Stomach (tissue), 8 donors: ENCODE measurements at regions not wholly inside any gene's neighbourhood (a gene's known extent, or its start where the extent isn't known, plus 50 kb on each side); places are given as distances from the start of the nearest gene placed in this dataset.

Source experiments
- DNase-seq, 2 donors: peaks; one replicate each; pipeline versions ENCODE4 v3.0.0 to v3.0.0-alpha.2; 2013 to 2019
- H3K27ac ChIP-seq, 5 donors: fragments of 200-600 bp in 4 of 5; sonication (generic) in 4 of 5; one replicate each; pipeline ENCODE4 v1.5.1; 2013 to 2019; ENCODE audit warnings: mild to moderate bottlenecking in 1 of 5, moderate library complexity in 1 of 5
- H3K27me3 ChIP-seq, 3 donors: fragments of 200-600 bp; sonication (generic); one replicate each; pipeline ENCODE4 v1.5.1; 2017 to 2019; ENCODE audit warnings: mixed run types in 1 of 3
- H3K36me3 ChIP-seq, 4 donors: fragments of 200-600 bp; sonication (generic); 1 replicate in 3 of 4; 2 replicates in 1 of 4; pipeline ENCODE4 v1.5.1; 2016 to 2019
- H3K4me1 ChIP-seq, 4 donors: fragments of 200-600 bp; sonication (generic); one replicate each; pipeline ENCODE4 v1.5.1; 2016 to 2019
- H3K4me3 ChIP-seq, 4 donors: fragments of 200-600 bp; sonication (generic) in 3 of 4; one replicate each; pipeline ENCODE4 v1.5.1; 2016 to 2019; ENCODE audit warnings: mild to moderate bottlenecking in 1 of 4
- H3K9me3 ChIP-seq, 4 donors: fragments of 200-600 bp; sonication (generic); one replicate each; pipeline ENCODE4 v1.5.1; 2016 to 2019
- CTCF ChIP-seq, 7 experiments: fragments of 450-650 bp in 4 of 7; fragments of 200-600 bp in 3 of 7; sonication (generic) in 3 of 7; IDR thresholded peaks; one replicate each; pipeline ENCODE4 v1.5.1; 2016 to 2019; ENCODE audit warnings: antibody characterized with exemption in 7 of 7, control low read depth in 2 of 7, mild to moderate bottlenecking in 1 of 7
- EP300 ChIP-seq: sonication (generic); formaldehyde crosslinking; IDR thresholded peaks from one replicate; pipeline ENCODE4 v1.6.1; 2017; ENCODE audit warnings: antibody characterized with exemption
- POLR2A ChIP-seq, 4 donors: fragments of 450-650 bp; IDR thresholded peaks; one replicate each; pipeline ENCODE4 v1.6.1; 2016; ENCODE audit warnings: antibody characterized with exemption in 4 of 4, control low read depth in 2 of 4, mild to moderate bottlenecking in 1 of 4, moderate library complexity in 1 of 4
- POLR2AphosphoS5 ChIP-seq, 3 donors: sonication (generic); formaldehyde crosslinking; IDR thresholded peaks; one replicate each; pipeline ENCODE4 v1.6.1; 2016; ENCODE audit warnings: antibody characterized with exemption in 3 of 3
- WGBS, 5 donors: extraction: QIAGEN DNeasy Blood & Tissue Kit in 3 of 5; methylation state at CpG; one replicate each; pipeline versions ENCODE4 v1.1.5 to v1.1.7; 2013 to 2018; 5-methylcytosine and 5-hydroxymethylcytosine counted together
- intact Hi-C: fragments of 100-400 bp; cut with DNase I; formaldehyde crosslinking; loops from one replicate; pipeline ENCODE4 v1.15.1; 2023; ENCODE audit warnings: low total_unique reads
- donor health status: healthy with polysubstance abuse.
- donor health status: Bipolar disorder and iron deficiency.
- donor health status: healthy.

DNA sequence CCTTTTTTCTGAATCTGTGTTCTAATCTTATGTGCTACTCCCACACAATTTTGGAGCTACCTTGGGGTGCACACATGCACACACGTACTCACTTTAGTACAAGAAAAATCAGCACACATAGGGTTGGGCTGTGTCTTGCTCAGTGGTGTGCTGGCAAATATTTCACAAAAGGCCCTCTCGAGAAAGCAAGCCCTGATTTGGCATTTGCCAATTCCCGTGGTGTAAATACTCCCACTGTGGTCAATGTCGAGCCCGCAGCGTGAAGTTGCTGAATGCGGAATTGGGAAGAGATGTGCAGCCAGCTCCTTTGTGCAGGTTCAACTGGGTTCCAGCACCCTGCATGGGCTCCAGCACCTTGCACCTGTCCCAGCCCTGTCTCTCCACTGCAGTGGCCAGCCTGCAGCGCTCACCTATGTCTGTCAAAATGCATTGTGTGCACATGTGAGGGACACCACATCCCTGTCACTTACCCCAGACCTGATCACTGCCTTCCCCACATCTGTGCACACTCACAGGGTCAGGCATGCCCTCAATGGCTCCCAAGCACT is 78.4 kb upstream of the WNT4 start:
- no peaks in the 10 kb centered on the region for H3K4me1 ChIP-seq
- no peaks in the 10 kb centered on the region for H3K36me3 ChIP-seq
- peaks cover 0 to 40% (median 0%) of the 10 kb centered on the region in 3 donors for H3K27me3 ChIP-seq
- no peak for DNase-seq
- WGBS, 5 donors, result 81 to 94% (median 89%) methylated on average over 7 to 8 of the region's 8 CpGs
- intact Hi-C loops, result no loop called here
- H3K9me3 ChIP-seq, result peaks cover 0 to 6% (median 0%) of the 10 kb centered on the region in 4 donors
- no peak overlapping the region for H3K4me3 ChIP-seq
- TF ChIP-seq EP300, result no peak
- TF ChIP-seq CTCF (IDR thresholded peaks at IDR 0.05), result no peak
- TF ChIP-seq POLR2A (IDR thresholded peaks at IDR 0.05), result no peak
- no peak for TF ChIP-seq POLR2AphosphoS5 (IDR thresholded peaks at IDR 0.05)
- H3K27ac ChIP-seq, result no peak overlapping the region

DNA sequence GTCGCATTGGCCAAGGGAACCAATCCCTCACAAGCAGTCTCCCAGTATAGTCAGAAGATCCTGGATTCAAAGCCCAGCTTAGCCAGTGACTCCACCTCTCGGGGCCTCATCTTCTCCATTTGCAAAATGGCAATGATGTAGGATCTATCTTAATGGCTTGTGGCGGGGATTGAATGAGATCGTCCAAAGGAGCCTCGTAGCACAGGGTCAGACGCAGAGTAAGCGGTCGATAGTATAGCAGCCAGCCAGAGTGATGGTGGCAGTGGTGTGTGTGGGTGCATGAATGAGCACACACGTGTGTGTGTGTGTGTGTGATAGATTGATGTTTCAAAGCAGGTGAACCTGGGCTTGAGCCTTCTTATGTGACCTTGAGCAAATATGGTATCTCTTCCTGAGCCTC is 79.8 kb upstream of the WNT4 start:
- peaks cover 0 to 6% (median 0%) of the 10 kb centered on the region in 4 donors for H3K9me3 ChIP-seq
- intact Hi-C loops, result no loop called here
- peaks cover 0 to 36% (median 0%) of the 10 kb centered on the region in 3 donors for H3K27me3 ChIP-seq
- TF ChIP-seq EP300 (no peak), POLR2AphosphoS5 (IDR thresholded peaks at IDR 0.05) (no peak), POLR2A (IDR thresholded peaks at IDR 0.05) (no peak), CTCF (IDR thresholded peaks at IDR 0.05) (no peak)
- no peak overlapping the region for H3K27ac ChIP-seq
- H3K4me3 ChIP-seq, result no peak overlapping the region
- no peaks in the 10 kb centered on the region for H3K36me3 ChIP-seq
- no peaks in the 10 kb centered on the region for H3K4me1 ChIP-seq
- WGBS, 5 donors, result 76 to 86% (median 81%) methylated on average over 8 to 9 of the region's 9 CpGs
- no peak for DNase-seq

DNA sequence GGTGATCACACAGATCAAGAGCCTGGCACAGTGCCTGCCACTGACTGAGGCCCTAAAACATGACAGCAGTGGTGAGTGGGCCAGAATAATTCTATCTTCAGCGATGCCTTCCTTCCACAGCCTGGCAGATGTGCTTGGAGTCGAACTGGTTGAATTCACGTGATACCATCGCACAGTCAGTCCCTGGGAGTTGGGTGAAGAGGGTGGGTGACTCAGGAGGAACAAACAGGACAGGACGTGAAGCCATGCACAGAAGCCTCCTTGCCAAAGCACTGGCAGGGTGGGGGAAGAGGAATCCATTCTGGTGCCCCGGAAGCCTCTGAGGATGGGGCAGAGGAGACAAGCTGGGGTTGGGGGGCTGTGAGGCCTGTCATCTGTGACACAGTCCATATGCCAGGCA is 80.3 kb upstream of the WNT4 start:
- peaks cover 0 to 6% (median 0%) of the 10 kb centered on the region in 4 donors for H3K9me3 ChIP-seq
- intact Hi-C loops, result no loop called here
- no peak overlapping the region for H3K27ac ChIP-seq
- 84 to 93% (median 88%) methylated on average over 6 of the region's 6 CpGs for WGBS, 5 donors
- no peaks in the 10 kb centered on the region for H3K4me1 ChIP-seq
- no peak overlapping the region for H3K4me3 ChIP-seq
- TF ChIP-seq POLR2A (IDR thresholded peaks at IDR 0.05) (no peak), EP300 (no peak), CTCF (IDR thresholded peaks at IDR 0.05) (no peak), POLR2AphosphoS5 (IDR thresholded peaks at IDR 0.05) (no peak)
- no peaks in the 10 kb centered on the region for H3K36me3 ChIP-seq
- DNase-seq, result no peak
- H3K27me3 ChIP-seq, result peaks cover 0 to 36% (median 0%) of the 10 kb centered on the region in 3 donors

- Histone ChIP-seq H3K4me1 (peaks cover 0 to 8% (median 6%) of the 10 kb centered on the region in 4 donors), H3K27ac (no peak overlapping the region), H3K27me3 (peaks cover 0 to 31% (median 0%) of the 10 kb centered on the region in 3 donors), H3K36me3 (no peaks in the 10 kb centered on the region), H3K4me3 (no peak overlapping the region), H3K9me3 (peaks cover 0 to 6% (median 0%) of the 10 kb centered on the region in 4 donors)
- no peak for TF ChIP-seq EP300
- no peak for TF ChIP-seq POLR2AphosphoS5 (IDR thresholded peaks at IDR 0.05)
- no peak for TF ChIP-seq POLR2A (IDR thresholded peaks at IDR 0.05)
- DNase-seq, result no peak
- WGBS, 5 donors, result 66 to 75% (median 70%) methylated on average over 5 of the region's 5 CpGs
- intact Hi-C loops, result no loop called here
Measured at GRCh38 chr1:22224091-22224490, 81.2 kb upstream of the WNT4 start.

DNA sequence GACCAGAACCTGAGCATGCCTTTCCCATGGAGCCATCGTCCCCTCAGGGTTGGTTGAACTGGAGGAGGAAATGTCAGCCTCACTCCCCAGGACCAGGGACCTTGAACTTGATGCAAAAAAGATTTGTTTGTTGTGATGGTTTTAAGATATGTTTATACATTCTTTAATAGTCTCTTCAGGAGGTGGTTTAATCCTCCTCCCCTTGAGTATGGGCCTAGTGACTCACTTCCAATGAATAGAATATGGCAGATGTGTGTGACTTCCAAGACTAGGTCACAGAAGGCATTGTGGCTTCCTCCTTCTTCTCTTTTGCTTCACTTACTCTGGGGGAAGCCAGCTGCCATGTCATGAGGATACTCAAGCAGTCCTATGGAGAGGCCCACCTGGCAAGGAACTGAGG is 81.7 kb upstream of the WNT4 start:
- H3K4me3 ChIP-seq, result no peak overlapping the region
- no peaks in the 10 kb centered on the region for H3K36me3 ChIP-seq
- no peak for TF ChIP-seq POLR2A (IDR thresholded peaks at IDR 0.05)
- TF ChIP-seq POLR2AphosphoS5 (IDR thresholded peaks at IDR 0.05), result no peak
- TF ChIP-seq CTCF (IDR thresholded peaks at IDR 0.05), result no peak
- no peak for TF ChIP-seq EP300
- H3K27me3 ChIP-seq, result peaks cover 0 to 28% (median 0%) of the 10 kb centered on the region in 3 donors
- DNase-seq, result no peak
- H3K27ac ChIP-seq, result no peak overlapping the region
- peaks cover 0 to 6% (median 0%) of the 10 kb centered on the region in 4 donors for H3K9me3 ChIP-seq
- intact Hi-C loops, result no loop called here
- WGBS, 5 donors, result 85 to 95% (median 93%) methylated on average over 1 of the region's 1 CpG
- peaks cover 0 to 12% (median 8%) of the 10 kb centered on the region in 4 donors for H3K4me1 ChIP-seq
